AG04449 (cell line): ENCODE measurements at regions not wholly inside any gene's neighbourhood (a gene's known extent, or its start where the extent isn't known, plus 50 kb on each side); places are given as distances from the start of the nearest gene placed in this dataset.
"Not testable (repeated sequence)": the region's sequence is repeated elsewhere in the genome, so short reads cannot be mapped to it uniquely, and the experiment has no call there.

Experiments
- CTCF ChIA-PET: fragments of 350-600 bp; formaldehyde crosslinking; extraction: SDS; loops from one replicate; lab custom pipeline; 2021; ENCODE audit warnings: antibody characterized with exemption; lab: Yijun Ruan, JAX
- POLR2A ChIA-PET: fragments of 400-600, 350-600 bp; formaldehyde crosslinking; extraction: SDS; loops from one replicate; lab custom pipeline; 2020; ENCODE audit warnings: antibody characterized with exemption, inconsistent platforms; lab: Yijun Ruan, JAX
- DNase-seq: peaks from one replicate; pipeline ENCODE4 v3.0.0-alpha.2; 2010; ENCODE audit warnings: low read depth, low spot score
- H3K4me3 ChIP-seq: 2 replicates; pipeline ENCODE4 v1.5.1; 2011; ENCODE audit warnings: low read depth, mild to moderate bottlenecking, control low read depth, low read length
- CTCF ChIP-seq: IDR thresholded peaks from one replicate; pipeline ENCODE4 v1.5.1; 2011; ENCODE audit warnings: mild to moderate bottlenecking, moderate library complexity, low read length, control low read depth, inconsistent platforms; ENCODE audit not compliant: insufficient read depth; ENCODE audit errors: missing control alignments

DNA sequence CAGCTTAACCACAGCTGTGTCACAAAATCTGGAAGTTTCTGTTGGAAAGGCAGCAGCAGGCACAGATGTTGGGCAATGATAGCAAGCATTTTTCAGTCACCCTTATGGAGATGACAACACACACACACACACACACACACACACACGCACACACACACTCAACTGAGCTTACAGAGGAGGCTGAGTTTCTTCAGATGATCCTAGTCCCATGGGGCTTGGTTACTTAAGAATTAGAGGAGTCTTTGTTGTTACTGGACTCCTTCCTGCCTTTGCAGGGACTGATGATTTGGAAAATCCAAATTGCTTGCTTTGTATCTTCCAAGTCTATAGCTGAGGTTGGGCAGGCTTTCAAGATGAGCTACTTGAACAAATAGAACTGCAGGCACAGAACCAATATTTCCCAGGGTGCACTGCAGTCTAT lies 740.1 kb upstream of the PITX2 start:
- TF ChIP-seq CTCF, result no peak
- DNase-seq, result peak; percentile 94
- ChIA-PET CTCF (interaction anchor here (0.9 kb wide), 1 partner anchor 8 kb away, joined by 3 read pairs; no protein-coding TSS in a partner anchor), POLR2A (no interaction called here)
- no peak overlapping the region for H3K4me3 ChIP-seq

GRCh38 chr4:111377880-111378279 lies 755.0 kb upstream of the PITX2 start:
- POLR2A ChIA-PET, result not testable (repeated sequence)

DNA sequence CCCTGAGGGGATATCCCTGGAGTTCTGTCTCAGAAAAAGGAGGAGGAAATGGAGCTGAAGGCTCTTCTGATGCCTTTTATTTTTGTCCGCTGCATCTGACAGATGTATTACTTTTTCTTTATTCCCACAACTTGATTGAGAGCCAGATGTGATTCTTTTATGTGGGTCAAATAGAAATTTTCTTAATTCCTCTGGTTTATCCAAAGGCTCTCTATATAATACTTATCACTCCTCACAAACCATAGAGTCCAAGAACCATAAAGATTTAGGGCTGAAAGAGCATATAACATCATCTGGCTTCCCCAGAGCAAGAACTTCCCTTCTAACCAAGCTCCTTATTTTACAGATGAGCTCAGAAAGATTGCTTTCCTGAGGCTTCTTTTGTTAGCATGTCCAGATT lies 756.7 kb upstream of the FAM241A start:
- ChIA-PET CTCF (no interaction called here), POLR2A (no interaction called here)
- no peak for DNase-seq
- H3K4me3 ChIP-seq, result no peak overlapping the region
- no peak for TF ChIP-seq CTCF

More at GRCh38 chr4:111377880-111378279, 755.0 kb upstream of the PITX2 start:
- DNase-seq, CTCF ChIA-PET, H3K4me3 ChIP-seq: not testable (repeated sequence)

- POLR2A ChIA-PET, result no interaction called here
- CTCF ChIA-PET, result no interaction called here
- no peak for TF ChIP-seq CTCF
These were observed 753.4 kb upstream of the FAM241A start for GRCh38 chr4:111391829-111392228.

GRCh38 chr4:111393781-111394180 lies 751.5 kb upstream of the FAM241A start:
- ChIA-PET CTCF (no interaction called here), POLR2A (interaction anchor here (0.6 kb wide), 1 partner anchor 127 kb away, joined by 3 read pairs; no protein-coding TSS in a partner anchor)
- H3K4me3 ChIP-seq, result no peak overlapping the region
- no peak for TF ChIP-seq CTCF
- no peak for DNase-seq

More at GRCh38 chr4:111391829-111392228, 753.4 kb upstream of the FAM241A start:
- H3K4me3 ChIP-seq, result no peak overlapping the region
- no peak for DNase-seq

GRCh38 chr4:111398906-111399330 lies 746.3 kb upstream of the FAM241A start:
- TF ChIP-seq CTCF, result no peak
- DNase-seq, result no peak

DNA sequence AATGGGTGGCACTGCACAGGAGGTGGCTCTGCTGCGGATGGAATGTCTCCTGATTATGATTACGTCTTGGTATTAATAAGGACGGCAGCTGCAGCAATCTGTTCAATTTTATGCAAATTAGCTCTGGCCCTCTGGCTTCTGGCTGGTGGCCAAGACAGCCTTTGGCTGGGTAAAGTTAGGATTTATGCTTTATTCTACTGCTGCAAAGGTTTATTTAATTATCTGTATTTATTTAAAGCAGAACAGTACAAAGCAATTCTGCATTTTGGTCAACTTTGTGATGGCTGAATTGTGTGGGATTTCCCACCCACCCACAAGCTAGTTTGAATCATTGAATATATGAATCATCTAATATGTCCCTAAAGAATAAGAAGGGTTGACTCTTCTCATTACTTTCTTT lies 745.6 kb upstream of the FAM241A start:
- ChIA-PET CTCF (no interaction called here), POLR2A (no interaction called here)
- no peak for DNase-seq
- no peak overlapping the region for H3K4me3 ChIP-seq
- no peak for TF ChIP-seq CTCF

More at GRCh38 chr4:111398906-111399330, 746.3 kb upstream of the FAM241A start:
- no peak overlapping the region for H3K4me3 ChIP-seq
- ChIA-PET POLR2A (no interaction called here), CTCF (no interaction called here)
